ENCODE measurements at regions not wholly inside any gene's neighbourhood (a gene's known extent, or its start where the extent isn't known, plus 50 kb on each side); places are given as distances from the start of the nearest gene placed in this dataset.

DNA sequence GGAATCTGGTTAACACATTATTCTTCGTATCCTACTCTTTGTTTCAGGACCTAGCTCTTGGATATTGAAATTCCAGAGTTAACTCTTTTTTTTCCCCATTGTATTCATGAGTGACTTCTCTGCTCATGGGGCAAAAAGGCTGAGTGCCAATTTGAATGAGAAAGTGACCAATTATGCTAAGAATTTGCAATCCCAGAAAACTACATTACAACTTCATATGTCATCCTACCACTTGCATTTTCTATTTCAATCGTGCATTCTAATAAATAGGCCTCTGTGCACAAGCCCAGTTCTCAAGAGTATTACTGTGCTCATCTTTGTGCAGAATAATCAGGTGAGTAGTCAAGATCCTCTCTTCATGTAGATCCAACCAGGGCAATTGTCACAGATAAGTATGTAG lies 537.8 kb downstream of the OTOL1 start:
- in situ Hi-C loops (cut with HindIII; ENCODE audit: extremely low pct_ligation_motif_present, low pct_unique_long_range_greater_than_20kb) (no loop called here), intact Hi-C loops (cut with micrococcal nuclease; ENCODE audit: unreplicated experiment) (no loop called here)
- Histone ChIP-seq H3K27me3 (ENCODE audit: control insufficient read depth in 1 of 2, insufficient read depth in 2 of 2, low read length in 2 of 2) (no peaks in the 10 kb centered on the region), H3K4me1 (ENCODE audit: insufficient read depth, low read length) (no peaks in the 10 kb centered on the region), H3K36me3 (replicated peaks in 1 of 2; ENCODE audit: control insufficient read depth in 1 of 2, insufficient read depth in 2 of 2, low read length in 2 of 2) (no peaks in the 10 kb centered on the region), H3K79me2 (ENCODE audit: insufficient read depth, low read length) (no peaks in the 10 kb centered on the region), H4K20me1 (ENCODE audit: insufficient read depth, low read length) (no peaks in the 10 kb centered on the region), H3K9ac (ENCODE audit: insufficient read depth, low read depth, low read length) (no peak overlapping the region), H3K4me2 (ENCODE audit: low read depth, low read length) (no peak overlapping the region), H3K4me3 (replicated peaks in 1 of 3; ENCODE audit: insufficient read depth in 1 of 3, low read depth in 2 of 3, low read length in 3 of 3) (no peak overlapping the region), H2AFZ (ENCODE audit: low read length) (no peak overlapping the region), H3K9me3 (ENCODE audit: low read length) (0 out of 2 replicates have a peak, but pooled peaks cover 6% of the 10 kb centered on the region), H3K27ac (ENCODE audit: extremely low read length, insufficient read depth, low read length) (no peak overlapping the region)
- ATAC-seq (no peak), DNase-seq (ENCODE audit: low spot score) (no peak), FAIRE-seq (no peak)
- ChIA-PET POLR2A (no interaction called here), CTCF (ENCODE audit: low intra/inter-chr PET ratio, low total read pairs) (no interaction called here)
- TF ChIP-seq POLR2AphosphoS5 (IDR thresholded peaks at IDR 0.05; ENCODE audit: low read depth, low read length), result no peak
- TF ChIP-seq ZNF432 (CRISPR knock-in tag; IDR thresholded peaks at IDR 0.05; ENCODE audit: borderline replicate concordance), result no peak
- TF ChIP-seq BCL6 (CRISPR knock-in tag; IDR thresholded peaks at IDR 0.05), result no peak
- TF ChIP-seq ZNF652 (CRISPR knock-in tag; IDR thresholded peaks at IDR 0.05; ENCODE audit: borderline replicate concordance, low read depth), result no peak
- no peak for TF ChIP-seq GFI1 (CRISPR knock-in tag; IDR thresholded peaks at IDR 0.05; ENCODE audit: borderline replicate concordance)
- no peak for TF ChIP-seq ZNF496 (CRISPR knock-in tag; IDR thresholded peaks at IDR 0.05; ENCODE audit: insufficient replicate concordance)
- TF ChIP-seq DMAP1 (CRISPR knock-in tag; IDR thresholded peaks at IDR 0.05), result no peak
- no peak for TF ChIP-seq ZNF17 (CRISPR knock-in tag; IDR thresholded peaks at IDR 0.05)
- no peak for TF ChIP-seq CBX5 (CRISPR knock-in tag; IDR thresholded peaks at IDR 0.05; ENCODE audit: borderline replicate concordance)
- TF ChIP-seq, protein P1, sequence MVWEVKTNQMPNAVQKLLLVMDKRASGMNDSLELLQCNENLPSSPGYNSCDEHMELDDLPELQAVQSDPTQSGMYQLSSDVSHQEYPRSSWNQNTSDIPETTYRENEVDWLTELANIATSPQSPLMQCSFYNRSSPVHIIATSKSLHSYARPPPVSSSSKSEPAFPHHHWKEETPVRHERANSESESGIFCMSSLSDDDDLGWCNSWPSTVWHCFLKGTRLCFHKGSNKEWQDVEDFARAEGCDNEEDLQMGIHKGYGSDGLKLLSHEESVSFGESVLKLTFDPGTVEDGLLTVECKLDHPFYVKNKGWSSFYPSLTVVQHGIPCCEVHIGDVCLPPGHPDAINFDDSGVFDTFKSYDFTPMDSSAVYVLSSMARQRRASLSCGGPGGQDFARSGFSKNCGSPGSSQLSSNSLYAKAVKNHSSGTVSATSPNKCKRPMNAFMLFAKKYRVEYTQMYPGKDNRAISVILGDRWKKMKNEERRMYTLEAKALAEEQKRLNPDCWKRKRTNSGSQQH (CRISPR knock-in tag; IDR thresholded peaks at IDR 0.05; ENCODE audit: low read depth), result no peak
- TF ChIP-seq ZFP36L2 (CRISPR knock-in tag; IDR thresholded peaks at IDR 0.05), result no peak
- no peak for TF ChIP-seq GATAD2A (CRISPR knock-in tag; IDR thresholded peaks at IDR 0.05)
- TF ChIP-seq ZNF256 (CRISPR knock-in tag; conservative IDR thresholded peaks at IDR 0.05), result no peak
- no peak for TF ChIP-seq HNRNPUL1 (IDR thresholded peaks at IDR 0.05; ENCODE audit: low read depth, low read length)
- TF ChIP-seq ARNT (IDR thresholded peaks at IDR 0.05), result no peak
- TF ChIP-seq ELF1 (CRISPR knock-in tag; IDR thresholded peaks at IDR 0.05), result no peak
- TF ChIP-seq ZHX1 (CRISPR knock-in tag; IDR thresholded peaks at IDR 0.05; ENCODE audit: low read depth), result no peak
- no peak for TF ChIP-seq DNMT1 (CRISPR knock-in tag; IDR thresholded peaks at IDR 0.05)
- TF ChIP-seq SRSF4 (IDR thresholded peaks at IDR 0.05; ENCODE audit: low read depth, low read length, poor library complexity, severe bottlenecking), result no peak
- BruUV-seq (replicated peaks), result no TSS peak
- WGBS (ENCODE audit: low lambda C conversion rate), result 0% methylated on average over 2 of the region's 2 CpGs

Data from HepG2 (cell line).